IMR-90 (cell line): ENCODE measurements at regions not wholly inside any gene's neighbourhood (a gene's known extent, or its start where the extent isn't known, plus 50 kb on each side); places are given as distances from the start of the nearest gene placed in this dataset.

Experiments
- ATAC-seq: fragments of 200-7000 bp; cut with Tn5 transposase; 2 replicates; pipeline ENCODE4 v1.9.1; 2020; ENCODE audit warnings: low read depth, mild to moderate bottlenecking, moderate library complexity
- BruUV-seq: library from RNA; stranded (reverse); fragments of 400-500 nt; replicated peaks from 2 replicates; lab custom pipeline; 2021; lab: Mats Ljungman, UMichigan
- CTCF ChIA-PET: fragments of 300-600 bp; formaldehyde crosslinking; extraction: SDS; loops from one replicate; lab custom pipeline; 2021; ENCODE audit warnings: antibody characterized with exemption; lab: Yijun Ruan, JAX
- POLR2A ChIA-PET: fragments of 300-600 bp; sonication (Branson Sonifier 250); formaldehyde crosslinking; loops from one replicate; lab custom pipeline; 2022; ENCODE audit warnings: antibody characterized with exemption; ENCODE audit not compliant: unreplicated experiment; lab: Charles Lee
- DNase-seq: peaks from one replicate; pipeline ENCODE4 v3.0.0; 2013
- H2AFZ ChIP-seq: replicated peaks from 2 replicates; pipeline ENCODE3; 2013; ENCODE audit warnings: low read length, mild to moderate bottlenecking; ENCODE audit not compliant: poor library complexity
- H2AK5ac ChIP-seq: 2 replicates; pipeline ENCODE4 v1.6.1; 2013; ENCODE audit warnings: low read depth, low read length, inconsistent platforms
- H2AK9ac ChIP-seq: replicated peaks from 2 replicates; pipeline ENCODE3; 2013; ENCODE audit warnings: mild to moderate bottlenecking, low read depth, low read length, moderate library complexity; ENCODE audit not compliant: poor library complexity
- H2BK120ac ChIP-seq: 2 replicates; pipeline ENCODE4 v1.6.1; 2013; ENCODE audit warnings: low read depth, low read length, inconsistent platforms
- H2BK15ac ChIP-seq: 3 replicates; pipeline ENCODE4 v1.6.1; 2013; ENCODE audit warnings: low read depth, low read length, inconsistent platforms
- H2BK20ac ChIP-seq: 2 replicates; pipeline ENCODE4 v1.6.1; 2013; ENCODE audit warnings: low read depth, mild to moderate bottlenecking, inconsistent platforms, low read length, moderate library complexity
- H2BK5ac ChIP-seq: 2 replicates; pipeline ENCODE4 v1.6.1; 2013; ENCODE audit warnings: mild to moderate bottlenecking, low read depth, low read length, inconsistent platforms; ENCODE audit not compliant: poor library complexity, severe bottlenecking
- H3K14ac ChIP-seq: replicated peaks from 2 replicates; pipeline ENCODE4 v1.6.1; 2013; ENCODE audit warnings: low read depth, low read length, inconsistent platforms
- H3K18ac ChIP-seq: 2 replicates; pipeline ENCODE4 v1.6.1; 2013; ENCODE audit warnings: low read depth, low read length, control low read depth
- H3K23ac ChIP-seq: 2 replicates; pipeline ENCODE4 v1.6.1; 2013; ENCODE audit warnings: low read depth, low read length, inconsistent platforms
- H3K27ac ChIP-seq: 2 replicates; pipeline ENCODE4 v1.5.1; 2013; ENCODE audit warnings: mild to moderate bottlenecking, control low read depth, low read length; ENCODE audit not compliant: insufficient read depth
- H3K27me3 ChIP-seq: 2 replicates; pipeline ENCODE4 v1.6.1; 2013; ENCODE audit warnings: low read length; ENCODE audit not compliant: control insufficient read depth, insufficient read depth
- H3K36me3 ChIP-seq: 2 replicates; pipeline ENCODE4 v1.6.1; 2013; ENCODE audit warnings: low read length, mixed read lengths; ENCODE audit not compliant: control insufficient read depth, insufficient read depth
- H3K4ac ChIP-seq: 2 replicates; pipeline ENCODE4 v1.6.1; 2013; ENCODE audit warnings: low read depth, low read length, inconsistent platforms
- H3K4me1 ChIP-seq: 2 replicates; pipeline ENCODE4 v1.6.1; 2013; ENCODE audit warnings: low read length, mixed read lengths; ENCODE audit not compliant: control insufficient read depth, insufficient read depth
- H3K4me2 ChIP-seq: 2 replicates; pipeline ENCODE4 v1.6.1; 2013; ENCODE audit warnings: low read depth, mild to moderate bottlenecking, control low read depth, low read length, moderate library complexity
- H3K4me3 ChIP-seq: 2 replicates; pipeline ENCODE4 v1.5.1; 2013; ENCODE audit warnings: low read depth, mild to moderate bottlenecking, control low read depth, low read length, moderate library complexity; ENCODE audit not compliant: insufficient read depth
- H3K56ac ChIP-seq: 2 replicates; pipeline ENCODE4 v1.6.1; 2013; ENCODE audit warnings: low read length, inconsistent platforms; ENCODE audit not compliant: insufficient read depth; ENCODE audit errors: extremely low read depth
- H3K79me1 ChIP-seq, 2 experiments: 2 replicates each; pipeline ENCODE4 v1.6.1; 2013; ENCODE audit warnings: low read length in 2 of 2, inconsistent platforms in 1 of 2, low read depth in 1 of 2
- H3K9ac ChIP-seq: 2 replicates; pipeline ENCODE4 v1.6.1; 2013; ENCODE audit warnings: low read depth, low read length, control low read depth
- H3K9me1 ChIP-seq: 2 replicates; pipeline ENCODE4 v1.6.1; 2013; ENCODE audit warnings: low read length, inconsistent platforms; ENCODE audit not compliant: insufficient read depth
- H3K9me3 ChIP-seq: 2 replicates; pipeline ENCODE4 v1.6.1; 2013; ENCODE audit warnings: low read length; ENCODE audit not compliant: control insufficient read depth, insufficient read depth
- H4K20me1 ChIP-seq: 2 replicates; pipeline ENCODE4 v1.6.1; 2013; ENCODE audit warnings: low read length, inconsistent platforms; ENCODE audit not compliant: insufficient read depth
- H4K5ac ChIP-seq: 2 replicates; pipeline ENCODE4 v1.6.1; 2013; ENCODE audit warnings: mild to moderate bottlenecking, low read depth, low read length, control low read depth
- H4K8ac ChIP-seq, 2 experiments: 2 replicates each; pipeline ENCODE4 v1.6.1; 2013; ENCODE audit warnings: low read depth in 2 of 2, low read length in 2 of 2, control low read depth in 1 of 2, inconsistent platforms in 1 of 2
- H4K91ac ChIP-seq: 2 replicates; pipeline ENCODE4 v1.6.1; 2013; ENCODE audit warnings: low read depth, low read length, inconsistent platforms; ENCODE audit not compliant: insufficient read depth
- BHLHE40 ChIP-seq: fragments of 150-350 bp; IDR thresholded peaks from 2 replicates; pipeline ENCODE4 v1.6.1; 2016; ENCODE audit warnings: mild to moderate bottlenecking, low read depth, low read length
- CEBPB ChIP-seq: IDR thresholded peaks from 2 replicates; pipeline ENCODE4 v1.6.1; 2012; ENCODE audit warnings: low read depth, low read length, improper control_type of control experiment
- CHD1 ChIP-seq: IDR thresholded peaks from 2 replicates; pipeline ENCODE4 v1.6.1; 2012; ENCODE audit warnings: low read depth, low read length, improper control_type of control experiment
- FOS ChIP-seq: fragments of 150-350 bp; IDR thresholded peaks from 2 replicates; pipeline ENCODE4 v1.6.1; 2016; ENCODE audit warnings: low read depth, low read length
- MAFK ChIP-seq: IDR thresholded peaks from 2 replicates; pipeline ENCODE4 v1.6.1; 2012; ENCODE audit warnings: low read depth, low read length, improper control_type of control experiment
- MAZ ChIP-seq: IDR thresholded peaks from 2 replicates; pipeline ENCODE4 v1.6.1; 2012; ENCODE audit warnings: low read depth, mild to moderate bottlenecking, low read length, improper control_type of control experiment, moderate library complexity, borderline replicate concordance
- MXI1 ChIP-seq: IDR thresholded peaks from 2 replicates; pipeline ENCODE4 v1.6.1; 2012; ENCODE audit warnings: low read depth, mild to moderate bottlenecking, low read length, moderate library complexity, borderline replicate concordance
- NFE2L2 ChIP-seq: fragments of 150-350 bp; IDR thresholded peaks from 2 replicates; pipeline ENCODE4 v1.6.1; 2016; ENCODE audit warnings: low read depth, mild to moderate bottlenecking, low read length
- POLR2A ChIP-seq: IDR thresholded peaks from 2 replicates; pipeline ENCODE4 v1.6.1; 2012; ENCODE audit warnings: mild to moderate bottlenecking, low read depth, low read length
- RAD21 ChIP-seq: IDR thresholded peaks from 2 replicates; pipeline ENCODE4 v1.6.1; 2012; ENCODE audit warnings: low read length, improper control_type of control experiment
- RCOR1 ChIP-seq: IDR thresholded peaks from 2 replicates; pipeline ENCODE4 v1.6.1; 2012; ENCODE audit warnings: mild to moderate bottlenecking, low read length, improper control_type of control experiment; ENCODE audit not compliant: insufficient replicate concordance
- RFX5 ChIP-seq: IDR thresholded peaks from 2 replicates; pipeline ENCODE4 v1.8.0; 2012; ENCODE audit warnings: low read depth, mild to moderate bottlenecking, low read length, moderate library complexity
- SMC3 ChIP-seq: fragments of 150-350 bp; IDR thresholded peaks from 2 replicates; pipeline ENCODE4 v1.6.1; 2016; ENCODE audit warnings: low read depth, mild to moderate bottlenecking, antibody characterized with exemption, low read length, moderate library complexity
- WGBS, 2 experiments: methylation state at CpG; one replicate each; pipeline versions ENCODE4 v1.1.5 to v1.1.7; 2013; ENCODE audit warnings: missing lambda C conversion rate in 2 of 2; ENCODE audit not compliant: insufficient read length in 1 of 2; ENCODE audit errors: extremely low coverage in 2 of 2; 5-methylcytosine and 5-hydroxymethylcytosine counted together
- dilution Hi-C: fragments of 300-500 bp; cut with HindIII; formaldehyde crosslinking; loops from one replicate; pipeline ENCODE4 v1.14.3; 2018; ENCODE audit warnings: low sequenced_read_pairs; ENCODE audit not compliant: unreplicated experiment
- in situ Hi-C: fragments of 300-500 bp; cut with MboI; formaldehyde crosslinking; loops from 3 replicates; pipeline ENCODE4 v1.14.3; 2019; ENCODE audit warnings: low sequenced_read_pairs, inconsistent platforms, mixed read lengths
- intact Hi-C: fragments of 100-400 bp; cut with micrococcal nuclease; formaldehyde crosslinking; loops from 2 replicates; pipeline ENCODE4 v1.10.0; 2022
- TF ChIP-seq, protein P1 (sequence below): fragments of 150-350 bp; IDR thresholded peaks from 2 replicates; pipeline ENCODE4 v1.6.1; 2016; ENCODE audit warnings: low read depth, mild to moderate bottlenecking, low read length, moderate library complexity, borderline replicate concordance
- TF ChIP-seq, protein P2 (sequence below): conservative IDR thresholded peaks from 2 replicates; pipeline ENCODE4 v1.5.1; 2012; ENCODE audit warnings: mild to moderate bottlenecking, low read depth, low read length, improper control_type of control experiment

DNA sequence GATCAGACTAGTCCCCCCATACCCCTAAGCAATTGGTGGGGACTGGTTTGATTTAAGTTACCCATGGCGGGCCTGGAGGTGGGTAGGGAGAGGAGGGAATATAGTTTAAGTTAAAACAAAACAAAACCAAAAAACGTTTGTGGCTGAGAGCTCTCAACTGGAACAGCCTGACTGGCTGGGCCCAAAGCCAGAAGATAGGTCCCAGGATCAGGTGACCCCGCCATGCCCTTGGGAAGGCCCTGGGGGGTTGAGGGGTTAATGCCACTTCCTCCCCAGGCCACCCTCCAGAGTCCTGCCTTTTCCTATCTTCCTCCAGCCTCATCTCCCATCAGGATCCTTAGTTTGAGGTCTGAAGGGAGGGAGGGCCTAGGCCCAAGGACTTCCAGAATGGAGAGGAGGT lies 82.3 kb upstream of the LHX1 start:
- no TSS peak for BruUV-seq
- no peak overlapping the region for H4K5ac ChIP-seq
- CTCF ChIA-PET: no interaction called here

More for the DNA sequence above, 82.3 kb upstream of the LHX1 start:
- no peak overlapping the region for H4K8ac ChIP-seq
- no peak overlapping the region for H3K23ac ChIP-seq
- ATAC-seq (no peak), DNase-seq (no peak)
- no peak overlapping the region for H3K4me2 ChIP-seq
- no peak for TF ChIP-seq MXI1
- no peak for TF ChIP-seq RAD21
- TF ChIP-seq NFE2L2: no peak
- TF ChIP-seq, protein P1, sequence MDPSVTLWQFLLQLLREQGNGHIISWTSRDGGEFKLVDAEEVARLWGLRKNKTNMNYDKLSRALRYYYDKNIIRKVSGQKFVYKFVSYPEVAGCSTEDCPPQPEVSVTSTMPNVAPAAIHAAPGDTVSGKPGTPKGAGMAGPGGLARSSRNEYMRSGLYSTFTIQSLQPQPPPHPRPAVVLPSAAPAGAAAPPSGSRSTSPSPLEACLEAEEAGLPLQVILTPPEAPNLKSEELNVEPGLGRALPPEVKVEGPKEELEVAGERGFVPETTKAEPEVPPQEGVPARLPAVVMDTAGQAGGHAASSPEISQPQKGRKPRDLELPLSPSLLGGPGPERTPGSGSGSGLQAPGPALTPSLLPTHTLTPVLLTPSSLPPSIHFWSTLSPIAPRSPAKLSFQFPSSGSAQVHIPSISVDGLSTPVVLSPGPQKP: no peak
- TF ChIP-seq, protein P2, sequence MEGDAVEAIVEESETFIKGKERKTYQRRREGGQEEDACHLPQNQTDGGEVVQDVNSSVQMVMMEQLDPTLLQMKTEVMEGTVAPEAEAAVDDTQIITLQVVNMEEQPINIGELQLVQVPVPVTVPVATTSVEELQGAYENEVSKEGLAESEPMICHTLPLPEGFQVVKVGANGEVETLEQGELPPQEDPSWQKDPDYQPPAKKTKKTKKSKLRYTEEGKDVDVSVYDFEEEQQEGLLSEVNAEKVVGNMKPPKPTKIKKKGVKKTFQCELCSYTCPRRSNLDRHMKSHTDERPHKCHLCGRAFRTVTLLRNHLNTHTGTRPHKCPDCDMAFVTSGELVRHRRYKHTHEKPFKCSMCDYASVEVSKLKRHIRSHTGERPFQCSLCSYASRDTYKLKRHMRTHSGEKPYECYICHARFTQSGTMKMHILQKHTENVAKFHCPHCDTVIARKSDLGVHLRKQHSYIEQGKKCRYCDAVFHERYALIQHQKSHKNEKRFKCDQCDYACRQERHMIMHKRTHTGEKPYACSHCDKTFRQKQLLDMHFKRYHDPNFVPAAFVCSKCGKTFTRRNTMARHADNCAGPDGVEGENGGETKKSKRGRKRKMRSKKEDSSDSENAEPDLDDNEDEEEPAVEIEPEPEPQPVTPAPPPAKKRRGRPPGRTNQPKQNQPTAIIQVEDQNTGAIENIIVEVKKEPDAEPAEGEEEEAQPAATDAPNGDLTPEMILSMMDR: no peak
- TF ChIP-seq MAFK: no peak
- no peak for TF ChIP-seq MAZ
- TF ChIP-seq RFX5: no peak
- no peak for TF ChIP-seq CEBPB
- TF ChIP-seq RCOR1: no peak
- TF ChIP-seq SMC3: no peak
- no peak for TF ChIP-seq CHD1
- no peak for TF ChIP-seq FOS
- TF ChIP-seq BHLHE40: no peak
- TF ChIP-seq POLR2A: no peak
- H3K4ac ChIP-seq: no peak overlapping the region
- no peak overlapping the region for H3K9ac ChIP-seq
- peaks cover 20% of the 10 kb centered on the region for H3K27me3 ChIP-seq
- no peak overlapping the region for H2AK5ac ChIP-seq
- no peak overlapping the region for H2BK15ac ChIP-seq
- WGBS, 2 experiments: no CpG with 5 or more reads among the region's 3 CpGs
- H3K56ac ChIP-seq: no peak overlapping the region
- H3K79me1 ChIP-seq: no peaks in the 10 kb centered on the region
- no peak overlapping the region for H2BK5ac ChIP-seq
- H3K9me1 ChIP-seq: peaks cover 4% of the 10 kb centered on the region; the same call in 1 of the 2 replicates
- H3K36me3 ChIP-seq: no peaks in the 10 kb centered on the region
- no peak overlapping the region for H3K4me3 ChIP-seq
- H2BK20ac ChIP-seq: no peak overlapping the region
- no peak overlapping the region for H3K27ac ChIP-seq
- POLR2A ChIA-PET: no interaction called here
- no peaks in the 10 kb centered on the region for H4K20me1 ChIP-seq
- H3K9me3 ChIP-seq: no peaks in the 10 kb centered on the region
- H3K18ac ChIP-seq: no peak overlapping the region
- in situ Hi-C loops: no loop called here
- no peak overlapping the region for H2AFZ ChIP-seq
- no peak overlapping the region for H2BK120ac ChIP-seq
- dilution Hi-C loops: no loop called here
- no peak overlapping the region for H2AK9ac ChIP-seq
- H3K14ac ChIP-seq: no peak overlapping the region
- intact Hi-C loops: loop anchor here (10.0 kb wide), 1 partner anchor 80 kb away; the partner anchor contains the start of gene LHX1
- H3K4me1 ChIP-seq: peaks cover 10% of the 10 kb centered on the region
- H4K91ac ChIP-seq: no peak overlapping the region
